A549 (cell line): ENCODE measurements at regions not wholly inside any gene's neighbourhood (a gene's known extent, or its start where the extent isn't known, plus 50 kb on each side); places are given as distances from the start of the nearest gene placed in this dataset.
"Not testable (repeated sequence)": the region's sequence is repeated elsewhere in the genome, so short reads cannot be mapped to it uniquely, and the experiment has no call there.

Source experiments
- ATAC-seq, 2 experiments: fragments of 200-7000 bp in 1 of 2; fragments of >200 bp in 1 of 2; cut with Nextera tagmentation in 1 of 2; cut with Tn5 transposase in 1 of 2; 3 replicates each; pipeline versions ENCODE4 v1.8.0 to v1.9.1; 2018 to 2020; ENCODE audit warnings: mild to moderate bottlenecking in 1 of 2, moderate library complexity in 1 of 2
- CTCF ChIA-PET: fragments of 300-600 bp; sonication (Branson Sonifier 250); formaldehyde crosslinking; extraction: SDS; loops from one replicate; lab custom pipeline; 2021; ENCODE audit warnings: antibody characterized with exemption, inconsistent platforms; lab: Yijun Ruan, JAX
- POLR2A ChIA-PET: fragments of 350-600 bp; formaldehyde crosslinking; extraction: SDS; loops from one replicate; lab custom pipeline; 2021; ENCODE audit warnings: antibody characterized with exemption, inconsistent platforms; lab: Yijun Ruan, JAX
- DNase-seq, 2 experiments: peaks; one replicate each; pipeline versions ENCODE4 v3.0.0 to v3.0.0-alpha.2; 2011 to 2016; ENCODE audit warnings: low read depth in 1 of 2, low spot score in 1 of 2
- FAIRE-seq: peaks from 2 replicates; lab custom pipeline; 2011; peaks lifted over from hg19 to GRCh38; lab: Jason Lieb, UNC
- H3K27ac ChIP-seq, 2 experiments: fragments of >200 bp; sonication (Bioruptor Twin); formaldehyde crosslinking; 3 replicates each; pipeline ENCODE4 v1.5.1; 2016 to 2017
- H3K4me1 ChIP-seq: fragments of >200 bp; sonication (Bioruptor Twin); formaldehyde crosslinking; 3 replicates; pipeline ENCODE4 v1.6.1; 2016
- H3K4me2 ChIP-seq: fragments of >200 bp; sonication (Bioruptor Twin); formaldehyde crosslinking; 3 replicates; pipeline ENCODE4 v1.6.1; 2016
- H3K4me3 ChIP-seq: fragments of >200 bp; sonication (Bioruptor Twin); formaldehyde crosslinking; 3 replicates; pipeline ENCODE4 v1.5.1; 2016
- H3K9me3 ChIP-seq: fragments of >200 bp; sonication (Bioruptor Twin); formaldehyde crosslinking; 3 replicates; pipeline ENCODE4 v1.6.1; 2016
- CHD2 ChIP-seq: fragments of 150-350 bp; IDR thresholded peaks from 2 replicates; pipeline ENCODE4 v1.6.1; 2014; ENCODE audit warnings: low read length; ENCODE audit not compliant: partially characterized antibody
- CHD4 ChIP-seq: fragments of 200-600 bp; sonication (generic); IDR thresholded peaks from 2 replicates; pipeline ENCODE4 v1.6.1; 2016; ENCODE audit warnings: antibody characterized with exemption, mild to moderate bottlenecking, borderline replicate concordance
- EP300 ChIP-seq, 2 experiments: fragments of >200 bp; sonication (Bioruptor Twin); formaldehyde crosslinking; IDR thresholded peaks; 2 replicates in 1 of 2; 3 replicates in 1 of 2; pipeline ENCODE4 v1.6.1; 2016 to 2017
- FOXS1 ChIP-seq: fragments of 250-450 bp; sonication (Bioruptor Pico); IDR thresholded peaks from 2 replicates; pipeline ENCODE4 v1.5.0; 2020; ENCODE audit warnings: mild to moderate bottlenecking, moderate library complexity
- HOXB5 ChIP-seq: fragments of 250-450 bp; sonication (Bioruptor Pico); IDR thresholded peaks from 2 replicates; pipeline ENCODE4 v1.5.0; 2020; ENCODE audit warnings: mild to moderate bottlenecking, moderate library complexity
- MAFK ChIP-seq: fragments of 450-650 bp; IDR thresholded peaks from 2 replicates; pipeline ENCODE4 v1.6.1; 2014; ENCODE audit not compliant: partially characterized antibody
- MAZ ChIP-seq: fragments of 150-350 bp; IDR thresholded peaks from 2 replicates; pipeline ENCODE4 v1.6.1; 2014; ENCODE audit warnings: antibody characterized with exemption, low read depth, low read length, borderline replicate concordance
- MYC ChIP-seq: IDR thresholded peaks from 2 replicates; pipeline ENCODE4 v1.6.1; 2012; ENCODE audit warnings: mild to moderate bottlenecking, inconsistent platforms, low read length, improper control_type of control experiment, borderline replicate concordance
- POLR2AphosphoS2 ChIP-seq: conservative IDR thresholded peaks from 2 replicates; pipeline ENCODE4 v1.6.1; 2012; ENCODE audit warnings: low read length, improper control_type of control experiment, inconsistent platforms
- RCOR1 ChIP-seq: fragments of 150-350 bp; IDR thresholded peaks from 2 replicates; pipeline ENCODE4 v1.6.1; 2014; ENCODE audit warnings: antibody characterized with exemption, low read length, low read depth
- ZC3H11A ChIP-seq: fragments of 450-650 bp; IDR thresholded peaks from 2 replicates; pipeline ENCODE4 v1.6.1; 2014; ENCODE audit warnings: antibody characterized with exemption, mild to moderate bottlenecking
- WGBS: methylation state at CpG from one replicate; pipeline ENCODE4 v1.1.6; 2017; ENCODE audit errors: missing lambda C conversion rate; 5-methylcytosine and 5-hydroxymethylcytosine counted together
- TF ChIP-seq, protein P1 (sequence below): fragments of 250-450 bp; sonication (Bioruptor Pico); IDR thresholded peaks from 2 replicates; pipeline ENCODE4 v1.5.0; 2021; ENCODE audit warnings: mild to moderate bottlenecking, moderate library complexity, borderline replicate concordance
- TF ChIP-seq, protein P2 (sequence below): IDR thresholded peaks from 2 replicates; pipeline ENCODE4 v1.6.1; 2012; ENCODE audit warnings: low read depth, borderline replicate concordance

DNA sequence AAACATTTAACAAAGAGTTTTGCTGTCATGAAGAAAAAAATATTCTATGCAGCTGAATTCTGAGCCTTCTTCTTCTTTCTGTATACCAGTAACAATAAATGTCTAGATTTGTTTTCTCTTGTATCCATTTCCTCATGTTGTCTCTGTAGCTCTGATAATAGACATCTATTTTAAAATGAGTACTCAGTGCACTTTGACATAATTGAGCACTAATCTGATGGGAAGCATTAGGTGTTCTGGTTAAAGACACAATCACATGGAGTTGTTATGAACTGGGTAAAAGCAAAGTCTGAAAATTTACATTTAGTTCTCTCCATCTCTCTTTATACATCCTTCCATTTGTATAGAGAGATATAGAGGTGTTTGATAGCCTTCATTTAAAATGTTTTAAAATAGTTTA, 230.0 kb downstream of the BCHE start:
- no peak overlapping the region for H3K4me2 ChIP-seq
- ChIA-PET POLR2A (no interaction called here), CTCF (no interaction called here)
- TF ChIP-seq, protein P1, sequence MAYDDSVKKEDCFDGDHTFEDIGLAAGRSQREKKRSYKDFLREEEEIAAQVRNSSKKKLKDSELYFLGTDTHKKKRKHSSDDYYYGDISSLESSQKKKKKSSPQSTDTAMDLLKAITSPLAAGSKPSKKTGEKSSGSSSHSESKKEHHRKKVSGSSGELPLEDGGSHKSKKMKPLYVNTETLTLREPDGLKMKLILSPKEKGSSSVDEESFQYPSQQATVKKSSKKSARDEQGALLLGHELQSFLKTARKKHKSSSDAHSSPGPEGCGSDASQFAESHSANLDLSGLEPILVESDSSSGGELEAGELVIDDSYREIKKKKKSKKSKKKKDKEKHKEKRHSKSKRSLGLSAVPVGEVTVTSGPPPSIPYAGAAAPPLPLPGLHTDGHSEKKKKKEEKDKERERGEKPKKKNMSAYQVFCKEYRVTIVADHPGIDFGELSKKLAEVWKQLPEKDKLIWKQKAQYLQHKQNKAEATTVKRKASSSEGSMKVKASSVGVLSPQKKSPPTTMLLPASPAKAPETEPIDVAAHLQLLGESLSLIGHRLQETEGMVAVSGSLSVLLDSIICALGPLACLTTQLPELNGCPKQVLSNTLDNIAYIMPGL: no peak
- TF ChIP-seq FOXS1: no peak
- H3K27ac ChIP-seq: no peak overlapping the region
- no peak for DNase-seq
- H3K4me3 ChIP-seq: no peak overlapping the region
- no peak for ATAC-seq
- no peaks in the 10 kb centered on the region for H3K9me3 ChIP-seq
- no peak for FAIRE-seq
- no peaks in the 10 kb centered on the region for H3K4me1 ChIP-seq

DNA sequence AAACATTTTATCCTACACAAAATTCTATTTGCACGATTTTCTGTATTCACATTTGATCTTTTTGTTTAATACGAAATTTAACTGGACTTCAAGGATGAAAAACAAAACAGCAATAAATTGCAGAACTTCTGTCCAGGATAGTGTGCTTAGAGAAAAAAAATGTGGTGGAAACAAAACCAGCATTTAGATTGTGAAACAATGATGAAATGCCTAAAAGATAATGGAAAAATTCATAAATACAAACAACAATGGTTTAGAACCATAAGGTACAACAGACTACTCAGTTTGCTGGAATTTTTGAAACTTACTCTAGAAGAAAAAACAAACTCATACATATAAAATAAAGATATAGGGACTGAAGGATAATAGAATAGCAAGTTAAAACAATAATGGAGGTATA, 234.0 kb downstream of the BCHE start:
- Histone ChIP-seq H3K9me3 (no peaks in the 10 kb centered on the region), H3K27ac (no peak overlapping the region), H3K4me1 (no peaks in the 10 kb centered on the region), H3K4me3 (no peak overlapping the region), H3K4me2 (no peak overlapping the region)
- TF ChIP-seq, protein P2, sequence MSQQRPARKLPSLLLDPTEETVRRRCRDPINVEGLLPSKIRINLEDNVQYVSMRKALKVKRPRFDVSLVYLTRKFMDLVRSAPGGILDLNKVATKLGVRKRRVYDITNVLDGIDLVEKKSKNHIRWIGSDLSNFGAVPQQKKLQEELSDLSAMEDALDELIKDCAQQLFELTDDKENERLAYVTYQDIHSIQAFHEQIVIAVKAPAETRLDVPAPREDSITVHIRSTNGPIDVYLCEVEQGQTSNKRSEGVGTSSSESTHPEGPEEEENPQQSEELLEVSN: no peak
- TF ChIP-seq MAFK: no peak
- no peak for TF ChIP-seq HOXB5
- TF ChIP-seq CHD4: no peak
- no peak for TF ChIP-seq ZC3H11A
- no peak for TF ChIP-seq FOXS1
- TF ChIP-seq MAZ: no peak
- no peak for TF ChIP-seq POLR2AphosphoS2
- no peak for ATAC-seq
- no peak for DNase-seq
- ChIA-PET POLR2A (no interaction called here), CTCF (no interaction called here)
- 48% methylated on average over 2 of the region's 2 CpGs for WGBS
- FAIRE-seq: no peak

DNA sequence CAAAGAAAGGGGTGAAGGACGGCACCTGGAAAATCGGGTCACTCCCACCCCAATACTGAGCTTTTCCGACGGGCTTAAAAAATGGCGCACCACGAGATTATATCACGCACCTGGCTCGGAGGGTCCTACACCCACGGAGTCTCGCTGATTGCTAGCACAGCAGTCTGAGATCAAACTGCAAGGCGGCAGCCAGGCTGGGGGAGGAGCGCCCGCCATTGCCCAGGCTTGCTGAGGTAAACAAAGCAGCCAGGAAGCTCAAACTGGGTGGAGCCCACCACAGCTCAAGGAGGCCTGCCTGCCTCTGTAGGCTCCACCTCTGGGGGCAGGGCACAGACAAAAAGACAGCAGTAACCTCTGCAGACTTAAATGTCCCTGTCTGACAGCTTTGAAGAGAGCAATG, 264.7 kb downstream of the BCHE start:
- CTCF ChIA-PET, H3K4me3 ChIP-seq, H3K4me1 ChIP-seq, H3K9me3 ChIP-seq, FAIRE-seq, DNase-seq, H3K4me2 ChIP-seq, POLR2A ChIA-PET, ATAC-seq, H3K27ac ChIP-seq: not testable (repeated sequence)
- 70% methylated on average over 13 of the region's 13 CpGs for WGBS

DNA sequence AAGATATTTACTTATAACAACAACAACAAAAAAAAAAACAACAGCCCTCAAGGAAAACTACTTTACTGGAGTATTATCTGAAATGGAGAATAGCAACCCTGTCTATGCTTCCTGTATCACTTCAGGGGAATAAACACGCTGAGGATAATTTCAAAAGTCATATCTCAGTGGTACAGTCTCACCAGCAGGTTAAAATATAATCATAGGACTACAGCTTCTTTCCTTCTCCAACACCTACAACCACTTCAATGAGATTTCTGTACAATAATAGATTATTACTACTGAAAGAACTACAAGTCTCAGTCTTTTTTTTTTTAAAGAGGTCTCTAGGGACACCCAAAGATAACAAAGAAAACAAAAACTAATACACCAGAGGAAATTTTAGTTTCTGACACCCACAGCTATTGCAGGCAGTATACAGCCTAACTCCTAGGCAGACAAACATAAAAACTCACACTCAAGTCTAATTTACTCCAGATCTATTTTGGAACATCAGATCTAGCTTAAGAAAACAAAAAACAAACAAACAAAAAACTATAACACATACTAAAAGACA, 268.2 kb downstream of the BCHE start:
- TF ChIP-seq RCOR1 (no peak), EP300 (IDR thresholded peaks at IDR 0.05) (no peak), HOXB5 (no peak)
- H3K9me3 ChIP-seq: no peaks in the 10 kb centered on the region
- no peak overlapping the region for H3K4me2 ChIP-seq
- ChIA-PET CTCF (no interaction called here), POLR2A (no interaction called here)
- DNase-seq: no peak
- no peak for FAIRE-seq
- no peak for ATAC-seq
- no peaks in the 10 kb centered on the region for H3K4me1 ChIP-seq
- H3K27ac ChIP-seq: no peak overlapping the region
- WGBS: 5% methylated on average over 1 of the region's 1 CpG
- H3K4me3 ChIP-seq: no peak overlapping the region

DNA sequence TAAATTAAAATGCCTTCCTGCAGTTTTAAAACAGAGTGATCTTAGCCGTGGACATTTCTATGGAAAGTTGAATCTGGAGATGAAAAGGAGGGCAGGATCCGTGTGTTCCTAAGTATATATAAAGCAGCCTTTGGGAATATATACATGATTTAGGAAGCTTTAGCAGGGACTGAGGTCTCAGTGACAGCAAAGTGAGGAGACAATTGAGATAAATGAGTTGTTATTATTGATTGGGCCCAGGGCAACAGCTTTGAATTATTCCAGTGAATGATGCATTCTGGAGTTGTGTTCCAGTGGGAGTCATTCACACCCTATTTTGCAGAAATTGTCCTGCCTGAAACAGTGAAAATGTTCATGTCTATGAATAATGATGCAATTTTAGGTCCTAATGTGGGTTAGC, 281.4 kb downstream of the BCHE start:
- no peak overlapping the region for H3K4me2 ChIP-seq
- FAIRE-seq (no peak), DNase-seq (no peak), ATAC-seq (no peak)
- H3K4me1 ChIP-seq: no peaks in the 10 kb centered on the region
- no peak for TF ChIP-seq CHD2
- no peak for TF ChIP-seq HOXB5
- TF ChIP-seq RCOR1: no peak
- no peak for TF ChIP-seq MYC
- POLR2A ChIA-PET: no interaction called here
- no peak overlapping the region for H3K27ac ChIP-seq
- no peaks in the 10 kb centered on the region for H3K9me3 ChIP-seq
- no peak overlapping the region for H3K4me3 ChIP-seq
- CTCF ChIA-PET: no interaction called here
- 29% methylated on average over 2 of the region's 2 CpGs for WGBS
